SK-N-SH treated with all-trans-retinoic acid at 6 μM for 48 hours (cell line): ENCODE measurements at regions not wholly inside any gene's neighbourhood (a gene's known extent, or its start where the extent isn't known, plus 50 kb on each side); places are given as distances from the start of the nearest gene placed in this dataset.
A peak's percentile ranks its signal among the peaks of the same experiment; 100 is the strongest.

Experiments
- ATAC-seq: fragments of 200-7000 bp; cut with Tn5 transposase; 3 replicates; pipeline ENCODE4 v1.9.1; 2020; ENCODE audit warnings: mild to moderate bottlenecking, moderate library complexity
- BACH2 ChIP-seq: fragments of 250-450 bp; sonication (Bioruptor Pico); IDR thresholded peaks from 2 replicates; pipeline ENCODE4 v1.9.0; 2021; ENCODE audit warnings: mild to moderate bottlenecking, borderline replicate concordance
- CREB5 ChIP-seq: fragments of 250-450 bp; sonication (Bioruptor Pico); IDR thresholded peaks from 2 replicates; pipeline ENCODE4 v1.5.1; 2020; ENCODE audit warnings: low read depth, mild to moderate bottlenecking, moderate library complexity
- CSDC2 ChIP-seq: fragments of 250-450 bp; sonication (Bioruptor Pico); IDR thresholded peaks from 2 replicates; pipeline ENCODE4 v1.5.0; 2020; ENCODE audit warnings: mild to moderate bottlenecking, moderate library complexity
- CSRNP3 ChIP-seq: fragments of 250-450 bp; sonication (Bioruptor Pico); IDR thresholded peaks from 2 replicates; pipeline ENCODE4 v1.5.1; 2021; ENCODE audit warnings: mild to moderate bottlenecking, moderate library complexity
- GLIS3 ChIP-seq: fragments of 250-450 bp; sonication (Bioruptor Pico); IDR thresholded peaks from 2 replicates; pipeline ENCODE4 v1.5.0; 2020; ENCODE audit warnings: mild to moderate bottlenecking, moderate library complexity
- ISL1 ChIP-seq: fragments of 250-450 bp; sonication (Bioruptor Pico); IDR thresholded peaks from 2 replicates; pipeline ENCODE4 v2.1.2; 2022; ENCODE audit warnings: mild to moderate bottlenecking, moderate library complexity
- OSR1 ChIP-seq: fragments of 250-450 bp; sonication (Bioruptor Pico); IDR thresholded peaks from 2 replicates; pipeline ENCODE4 v1.8.0; 2022; ENCODE audit warnings: moderate library complexity, mild to moderate bottlenecking, inconsistent platforms
- POU6F1 ChIP-seq: fragments of 250-450 bp; sonication (Bioruptor Pico); IDR thresholded peaks from 2 replicates; pipeline ENCODE4 v1.8.0; 2021; ENCODE audit warnings: low read depth, mild to moderate bottlenecking, moderate library complexity, borderline replicate concordance
- PPARA ChIP-seq: fragments of 250-450 bp; sonication (Bioruptor Pico); IDR thresholded peaks from 2 replicates; pipeline ENCODE4 v1.5.0; 2020; ENCODE audit warnings: mild to moderate bottlenecking, borderline replicate concordance
- RARB ChIP-seq: fragments of 250-450 bp; sonication (Bioruptor Pico); IDR thresholded peaks from 2 replicates; pipeline ENCODE4 v1.8.0; 2021; ENCODE audit warnings: mild to moderate bottlenecking, moderate library complexity
- SNAI2 ChIP-seq: fragments of 250-450 bp; sonication (Bioruptor Pico); IDR thresholded peaks from 2 replicates; pipeline ENCODE4 v1.5.0; 2020; ENCODE audit warnings: mild to moderate bottlenecking, moderate library complexity
- TCF4 ChIP-seq: fragments of 250-450 bp; sonication (Bioruptor Pico); IDR thresholded peaks from 2 replicates; pipeline ENCODE4 v1.8.0; 2021; ENCODE audit warnings: mild to moderate bottlenecking, moderate library complexity, borderline replicate concordance
- TOX ChIP-seq: fragments of 250-450 bp; sonication (Bioruptor Pico); IDR thresholded peaks from 2 replicates; pipeline ENCODE4 v1.8.0; 2021; ENCODE audit warnings: mild to moderate bottlenecking, moderate library complexity, borderline replicate concordance
- ZC3H10 ChIP-seq: fragments of 250-450 bp; sonication (Bioruptor Pico); IDR thresholded peaks from 2 replicates; pipeline ENCODE4 v1.5.1; 2021; ENCODE audit warnings: mild to moderate bottlenecking, moderate library complexity
- ZFP30 ChIP-seq: fragments of 450-650 bp; formaldehyde crosslinking; IDR thresholded peaks from 2 replicates; pipeline ENCODE4 v1.5.0; 2022; ENCODE audit warnings: mild to moderate bottlenecking, moderate library complexity
- ZNF565 ChIP-seq: fragments of 450-650 bp; formaldehyde crosslinking; conservative IDR thresholded peaks from 2 replicates; pipeline ENCODE4 v1.5.0; 2020; ENCODE audit warnings: low read depth, mild to moderate bottlenecking, moderate library complexity
- ZNF70 ChIP-seq: fragments of 450-650 bp; formaldehyde crosslinking; IDR thresholded peaks from 2 replicates; pipeline ENCODE4 v1.5.0; 2020; ENCODE audit warnings: mild to moderate bottlenecking, moderate library complexity
- ZNF8 ChIP-seq: fragments of 450-650 bp; formaldehyde crosslinking; IDR thresholded peaks from 2 replicates; pipeline ENCODE4 v1.5.0; 2020; ENCODE audit warnings: mild to moderate bottlenecking, moderate library complexity

GRCh38 chr12:63276537-63277365 is 125.8 kb upstream of the AVPR1A start:
- ATAC-seq, result peak; percentile 88
- TF ChIP-seq BACH2 (CRISPR knock-in tag), result no peak
- TF ChIP-seq CSDC2 (CRISPR knock-in tag), result no peak
- TF ChIP-seq CSRNP3 (CRISPR knock-in tag), result no peak
- no peak for TF ChIP-seq ZC3H10
- no peak for TF ChIP-seq TOX (CRISPR knock-in tag)
- no peak for TF ChIP-seq ISL1 (CRISPR knock-in tag)
- TF ChIP-seq TCF4 (CRISPR knock-in tag), result no peak

GRCh38 chr12:63266988-63267387 is 116.0 kb upstream of the AVPR1A start:
- ATAC-seq, result no peak
- no peak for TF ChIP-seq ZNF70 (CRISPR knock-in tag)
- TF ChIP-seq, all 23 proteins: peak for 0

GRCh38 chr12:63264629-63265028 is 113.6 kb upstream of the AVPR1A start:
- ATAC-seq, result no peak

GRCh38 chr12:63250486-63250885 is 99.5 kb upstream of the AVPR1A start:
- no peak for ATAC-seq
- TF ChIP-seq TCF4 (CRISPR knock-in tag), result no peak
- no peak for TF ChIP-seq ZNF565
- TF ChIP-seq RARB (CRISPR knock-in tag), result no peak
- no peak for TF ChIP-seq OSR1 (CRISPR knock-in tag)
- TF ChIP-seq CREB5 (CRISPR knock-in tag), result no peak

More at GRCh38 chr12:63264629-63265028, 113.6 kb upstream of the AVPR1A start:
- TF ChIP-seq SNAI2 (CRISPR knock-in tag) (no peak), PPARA (CRISPR knock-in tag) (no peak), TCF4 (CRISPR knock-in tag) (no peak), ZNF8 (CRISPR knock-in tag) (no peak), CSRNP3 (CRISPR knock-in tag) (no peak), RARB (CRISPR knock-in tag) (no peak), ZC3H10 (no peak), GLIS3 (CRISPR knock-in tag) (no peak), POU6F1 (no peak), ZFP30 (no peak), ZNF70 (CRISPR knock-in tag) (no peak), CREB5 (CRISPR knock-in tag) (no peak), ISL1 (CRISPR knock-in tag) (no peak)

- TF ChIP-seq SNAI2 (CRISPR knock-in tag), result no peak
- ATAC-seq, result no peak
Measured at GRCh38 chr12:63238892-63239291, 87.9 kb upstream of the AVPR1A start.
